ENCODE measurements at regions not wholly inside any gene's neighbourhood (a gene's known extent, or its start where the extent isn't known, plus 50 kb on each side); places are given as distances from the start of the nearest gene placed in this dataset.

- TF ChIP-seq ZNF26 (tag by site-specific recombination; IDR thresholded peaks at IDR 0.05) (no peak), ZNF23 (tag by site-specific recombination; IDR thresholded peaks at IDR 0.05; ENCODE audit: borderline replicate concordance) (no peak), ZNF677 (tag by site-specific recombination; IDR thresholded peaks at IDR 0.05) (no peak), ZNF626 (tag by site-specific recombination; IDR thresholded peaks at IDR 0.05) (no peak), ZFHX2 (tag by site-specific recombination; conservative IDR thresholded peaks at IDR 0.05) (no peak), ZNF548 (tag by site-specific recombination; IDR thresholded peaks at IDR 0.05) (no peak), BCL11B (tag by site-specific recombination; IDR thresholded peaks at IDR 0.05; ENCODE audit: low read depth) (no peak), ZNF302 (tag by site-specific recombination; IDR thresholded peaks at IDR 0.05; ENCODE audit: low read depth) (no peak), ZNF280D (tag by site-specific recombination; IDR thresholded peaks at IDR 0.05) (no peak)
Observed at GRCh38 chr16:79422064-79422463, 178.5 kb downstream of the MAF start (continued).

GRCh38 chr16:79421126-79421525 is 179.4 kb downstream of the MAF start:
- Histone ChIP-seq H3K36me3 (ENCODE audit: control insufficient read depth in 2 of 2, insufficient read depth in 1 of 2, low read length in 2 of 2) (no peaks in the 10 kb centered on the region), H3K9me3 (ENCODE audit: control insufficient read depth, insufficient read depth, low read depth, low read length) (no peaks in the 10 kb centered on the region), H3K4me1 (ENCODE audit: control insufficient read depth, insufficient read depth, low read length) (peaks cover 3% of the 10 kb centered on the region; the same call in 1 of the 2 replicates), H3K27ac (ENCODE audit: extremely low read depth, low read depth, low read length) (no peak overlapping the region), H3K4me3 (ENCODE audit: low read depth, low read length) (no peak overlapping the region)
- ChIA-PET CTCF (no interaction called here), POLR2A (interaction anchor here (0.7 kb wide), 1 partner anchor 1672 kb away, joined by 4 read pairs; no protein-coding TSS in a partner anchor)
- TF ChIP-seq ZFP37 (tag by site-specific recombination; IDR thresholded peaks at IDR 0.05) (no peak), GFI1B (tag by site-specific recombination; IDR thresholded peaks at IDR 0.05) (no peak), ZNF398 (tag by site-specific recombination; IDR thresholded peaks at IDR 0.05) (no peak), ZNF521 (tag by site-specific recombination; IDR thresholded peaks at IDR 0.05) (no peak), PRDM6 (tag by site-specific recombination; IDR thresholded peaks at IDR 0.05) (no peak), ZSCAN30 (tag by site-specific recombination; IDR thresholded peaks at IDR 0.05) (no peak), ZNF449 (tag by site-specific recombination; IDR thresholded peaks at IDR 0.05) (no peak), ZNF24 (tag by site-specific recombination; IDR thresholded peaks at IDR 0.05) (no peak), ZBTB48 (tag by site-specific recombination; IDR thresholded peaks at IDR 0.05) (no peak), ZNF658 (tag by site-specific recombination; IDR thresholded peaks at IDR 0.05) (no peak), CTCF (tag by site-specific recombination; IDR thresholded peaks at IDR 0.05) (no peak), ZNF221 (tag by site-specific recombination; IDR thresholded peaks at IDR 0.05; ENCODE audit: borderline replicate concordance) (no peak), ZNF654 (tag by site-specific recombination; IDR thresholded peaks at IDR 0.05; ENCODE audit: low read depth) (no peak), ZNF76 (tag by site-specific recombination; IDR thresholded peaks at IDR 0.05; ENCODE audit: borderline replicate concordance, low read depth) (no peak)

All from HEK293 (cell line).